Jurkat, Clone E6-1 (cell line): ENCODE measurements at regions not wholly inside any gene's neighbourhood (a gene's known extent, or its start where the extent isn't known, plus 50 kb on each side); places are given as distances from the start of the nearest gene placed in this dataset.
"Not testable (repeated sequence)": the region's sequence is repeated elsewhere in the genome, so short reads cannot be mapped to it uniquely, and the experiment has no call there.

Experiments
- DNase-seq: peaks from one replicate; pipeline ENCODE4 v3.0.0-alpha.2; 2011; ENCODE audit warnings: low read depth, low spot score
- H3K4me3 ChIP-seq: 2 replicates; pipeline ENCODE4 v1.5.1; 2011; ENCODE audit warnings: mild to moderate bottlenecking, low read length, control low read depth, moderate library complexity

DNA sequence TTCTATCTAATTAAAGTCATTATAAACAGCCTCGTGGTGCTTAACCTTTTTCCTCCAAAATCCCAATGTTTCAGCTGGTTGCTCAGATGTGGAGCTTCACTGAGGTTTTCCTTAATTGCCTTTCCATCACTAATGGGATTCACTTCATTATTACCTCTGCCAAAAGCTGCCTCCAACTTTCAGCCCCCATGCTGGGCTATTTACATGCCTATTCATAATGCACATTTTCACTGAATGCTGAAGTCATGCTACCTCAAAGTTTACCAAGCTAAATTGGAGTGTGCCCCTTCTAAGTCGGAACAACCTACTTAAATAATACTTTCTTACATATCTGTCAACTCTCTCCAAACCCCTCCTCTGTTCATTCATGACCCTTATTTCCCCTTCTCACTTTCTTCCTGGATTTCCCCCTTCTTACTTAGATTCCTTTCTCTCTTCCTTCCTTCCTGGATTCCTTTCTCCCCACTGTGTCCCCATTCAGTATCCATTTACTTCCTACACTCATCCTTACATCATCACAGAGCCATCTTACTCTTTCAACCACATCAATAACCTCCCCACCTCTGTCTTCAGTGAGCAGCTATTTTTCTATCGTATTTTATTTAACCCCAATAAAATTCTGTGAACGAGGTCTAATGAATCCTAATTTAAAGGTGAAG, 887.3 kb upstream of the TENM4 start:
- H3K4me3 ChIP-seq = no peak overlapping the region
- DNase-seq = no peak

GRCh38 chr11:80321786-80322185, 881.0 kb upstream of the TENM4 start:
- DNase-seq = no peak
- H3K4me3 ChIP-seq = no peak overlapping the region

DNA sequence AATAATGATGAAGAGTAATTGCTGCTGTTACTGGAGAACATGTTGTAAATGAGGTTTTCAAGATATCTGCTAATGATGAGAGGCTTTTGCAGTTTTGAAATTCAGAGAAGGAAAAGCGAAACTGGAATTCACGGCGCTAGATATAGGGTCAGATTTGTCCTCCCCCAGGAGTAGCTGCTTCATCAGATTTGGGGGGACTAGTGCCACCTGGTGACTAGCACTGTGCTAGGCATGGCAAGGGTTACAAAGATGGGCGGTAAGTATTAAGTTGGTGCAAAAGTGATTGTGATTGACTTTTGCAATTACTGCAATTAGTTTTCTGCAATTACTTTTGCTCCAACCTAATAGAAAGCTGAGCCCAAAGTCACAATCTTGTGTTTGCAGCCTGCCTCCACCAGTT, 879.9 kb upstream of the TENM4 start:
- no peak overlapping the region for H3K4me3 ChIP-seq
- DNase-seq = peak; percentile 8

DNA sequence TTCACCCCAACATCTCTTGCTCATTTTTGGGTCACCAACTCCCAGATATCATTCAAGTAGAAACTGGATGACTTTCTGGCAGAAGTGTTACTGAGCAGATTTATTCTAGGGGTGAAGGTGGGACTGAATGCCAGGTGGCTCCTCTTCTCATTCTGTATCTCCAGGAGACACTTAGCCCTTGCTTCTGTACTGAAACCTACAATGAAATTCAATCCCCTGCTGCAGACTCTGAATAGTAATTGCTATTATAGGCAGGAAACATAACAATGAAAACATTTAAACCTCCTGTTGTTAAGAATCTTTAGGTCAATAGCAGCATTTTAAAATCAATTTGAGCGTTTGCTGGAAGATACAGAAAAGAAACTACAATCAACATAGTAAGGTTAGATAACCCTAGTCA, 879.4 kb upstream of the TENM4 start:
- no peak for DNase-seq
- H3K4me3 ChIP-seq = no peak overlapping the region

DNA sequence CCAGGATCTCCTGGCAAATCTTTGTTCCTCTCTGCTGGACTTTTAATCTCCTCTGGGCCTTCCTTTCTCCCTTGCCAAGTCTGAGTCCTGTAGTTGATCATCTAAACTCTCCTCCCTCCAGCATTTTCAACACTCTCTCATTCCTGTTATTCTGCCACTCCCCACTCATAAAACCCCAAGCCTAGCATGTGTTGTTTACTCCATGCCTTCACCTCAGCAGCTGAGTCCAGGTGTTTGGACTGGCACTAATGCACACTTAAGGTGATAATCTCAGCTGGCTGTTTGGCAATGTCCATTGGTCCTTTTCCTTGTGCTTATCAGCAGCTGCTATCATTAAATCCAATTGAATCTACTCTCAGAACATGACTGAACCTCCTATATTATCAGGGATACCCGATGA, 876.8 kb upstream of the TENM4 start:
- DNase-seq = no peak
- no peak overlapping the region for H3K4me3 ChIP-seq

- no peak overlapping the region for H3K4me3 ChIP-seq
- DNase-seq = no peak
Observed at GRCh38 chr11:80315200-80315599, 874.4 kb upstream of the TENM4 start.

GRCh38 chr11:80309301-80309700, 868.5 kb upstream of the TENM4 start:
- DNase-seq = no peak
- H3K4me3 ChIP-seq = no peak overlapping the region

GRCh38 chr11:80307676-80308075, 866.8 kb upstream of the TENM4 start:
- DNase-seq = no peak
- H3K4me3 ChIP-seq = no peak overlapping the region

DNA sequence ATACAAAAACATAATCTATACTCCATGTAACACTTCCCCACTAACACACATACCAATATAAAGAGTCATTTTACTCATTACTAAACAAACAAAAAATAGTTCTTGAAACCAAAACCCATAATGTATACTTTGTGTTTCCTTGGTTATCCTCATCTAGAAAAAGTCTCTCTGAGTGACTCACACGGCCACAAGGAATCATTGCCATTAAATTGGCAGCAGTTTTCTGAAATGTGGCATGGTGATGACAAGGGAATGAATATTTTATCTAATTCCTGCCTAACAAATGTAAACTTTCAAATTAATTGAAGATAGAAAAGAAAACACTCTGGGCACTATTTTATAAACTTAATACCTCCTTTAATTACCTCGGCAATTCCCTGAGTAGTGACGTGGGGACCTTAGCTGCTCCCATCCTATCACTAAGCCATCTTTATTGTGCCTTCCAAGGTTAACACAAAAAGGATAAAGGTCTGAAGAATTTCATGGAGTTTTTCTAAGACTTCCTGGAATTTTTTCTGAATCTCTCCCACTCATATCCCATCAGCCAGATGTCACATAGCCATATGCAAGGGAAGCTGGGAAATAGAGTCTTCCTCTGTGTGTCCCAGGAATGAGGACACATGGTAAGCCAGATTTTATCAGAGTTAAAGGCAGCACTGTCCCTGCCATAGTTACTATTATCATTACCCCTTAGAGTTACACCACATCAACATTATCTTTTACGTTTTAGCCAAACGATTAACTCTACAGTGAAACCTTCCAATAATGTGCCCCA, 857.2 kb upstream of the TENM4 start:
- no peak overlapping the region for H3K4me3 ChIP-seq
- DNase-seq = no peak

- no peak overlapping the region for H3K4me3 ChIP-seq
- no peak for DNase-seq
Observed at GRCh38 chr11:80293293-80293692, 852.5 kb upstream of the TENM4 start.

- H3K4me3 ChIP-seq = no peak overlapping the region
- no peak for DNase-seq
Observed at GRCh38 chr11:80284946-80285785, 844.3 kb upstream of the TENM4 start.

GRCh38 chr11:80282643-80283042, 841.8 kb upstream of the TENM4 start:
- H3K4me3 ChIP-seq = no peak overlapping the region
- no peak for DNase-seq

DNA sequence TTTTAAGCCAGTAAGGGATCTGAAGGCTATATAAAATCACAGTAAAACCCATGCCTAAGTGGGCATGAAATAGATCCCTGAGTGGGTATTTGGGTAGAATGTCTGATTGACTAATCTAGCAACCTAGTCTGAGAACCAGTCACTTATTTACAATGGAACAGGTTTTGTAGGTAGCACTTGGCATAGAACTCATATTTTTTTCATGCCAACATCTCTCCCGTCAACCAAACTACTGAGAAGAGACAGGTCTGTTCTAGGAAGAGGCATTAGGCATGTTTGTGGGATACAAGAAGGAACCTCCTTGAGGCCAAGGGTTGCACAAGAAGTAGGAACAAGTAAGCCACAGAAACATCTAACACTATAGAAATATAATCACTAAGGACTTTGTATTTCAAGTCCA, 840.4 kb upstream of the TENM4 start:
- no peak overlapping the region for H3K4me3 ChIP-seq
- no peak for DNase-seq

- no peak for DNase-seq
- no peak overlapping the region for H3K4me3 ChIP-seq
Observed at GRCh38 chr11:80280737-80281136, 839.9 kb upstream of the TENM4 start.

GRCh38 chr11:80261776-80262175, 820.9 kb upstream of the TENM4 start:
- H3K4me3 ChIP-seq = no peak overlapping the region
- DNase-seq = no peak

DNA sequence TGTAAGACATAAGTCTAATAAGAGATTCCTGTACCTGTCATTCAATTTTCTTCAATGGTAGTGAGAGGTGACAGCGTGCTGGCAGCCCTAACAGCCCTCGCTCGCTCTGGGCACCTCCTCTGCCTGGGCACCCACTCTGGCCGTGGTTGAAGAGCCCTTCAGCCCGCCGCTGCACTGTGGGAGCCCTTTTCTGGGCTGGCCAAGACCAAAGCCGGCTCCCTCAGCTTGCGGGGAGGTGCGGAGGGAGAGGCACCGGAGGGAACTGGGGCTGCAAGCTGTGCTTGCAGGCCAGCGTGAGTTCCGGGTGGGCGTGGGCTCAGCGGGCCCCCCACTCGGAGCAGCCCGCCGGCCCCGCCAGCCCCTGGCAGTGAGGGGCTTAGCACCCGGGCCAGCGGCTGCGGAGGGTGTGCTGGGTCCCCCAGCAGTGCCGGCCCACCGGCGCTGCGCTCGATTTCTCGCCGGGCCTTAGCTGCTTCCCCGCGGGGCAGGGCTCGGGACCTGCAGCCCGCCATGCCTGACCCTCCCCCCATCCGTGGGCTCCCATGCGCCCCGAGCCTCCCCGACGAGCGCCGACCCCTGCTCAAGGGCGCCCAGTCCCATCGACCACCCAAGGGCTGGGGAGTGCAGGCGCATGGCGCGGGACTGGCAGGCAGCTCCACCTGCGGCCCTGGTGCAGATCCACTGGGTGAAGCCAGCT, 816.6 kb upstream of the TENM4 start:
- H3K4me3 ChIP-seq, DNase-seq: not testable (repeated sequence)

DNA sequence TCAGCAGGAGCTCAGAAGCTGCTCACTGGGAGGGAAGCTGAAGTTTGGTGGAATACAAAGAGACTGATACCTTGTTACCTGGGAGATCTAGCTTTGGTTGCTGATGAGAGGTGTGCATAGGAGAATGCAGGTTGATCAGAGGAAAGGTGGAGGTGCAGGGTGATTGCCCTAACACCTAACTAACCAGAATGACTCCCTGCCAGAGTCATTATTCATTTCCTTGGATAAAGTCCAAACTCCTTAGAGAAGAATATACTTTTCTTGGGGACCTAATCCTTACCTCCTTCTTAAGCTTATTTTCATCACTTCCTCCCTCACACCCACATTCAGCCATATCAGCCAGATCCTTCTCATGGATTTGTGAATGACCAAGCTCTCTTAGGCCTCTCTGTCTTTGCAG, 814.2 kb upstream of the TENM4 start:
- H3K4me3 ChIP-seq = no peak overlapping the region
- DNase-seq = no peak

DNA sequence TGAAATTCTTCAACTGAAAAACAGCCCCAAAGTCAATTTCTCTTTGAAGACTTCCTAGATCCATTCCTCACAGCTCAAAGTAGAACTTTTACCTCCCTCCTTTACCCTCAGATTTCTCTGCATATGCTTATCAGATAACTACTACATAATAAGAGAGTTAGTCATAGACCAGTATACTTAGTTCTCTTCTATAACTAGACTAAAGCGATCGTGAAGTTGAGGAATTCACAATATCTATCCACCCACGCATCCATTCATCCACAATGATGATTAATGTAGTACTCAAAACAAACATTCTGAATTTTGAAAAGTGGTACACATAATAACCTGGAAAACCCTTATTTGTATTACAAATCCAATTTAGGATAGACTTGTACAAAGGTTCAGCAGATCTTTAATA, 800.9 kb upstream of the TENM4 start:
- no peak for DNase-seq
- no peak overlapping the region for H3K4me3 ChIP-seq

GRCh38 chr11:80240245-80240644, 799.4 kb upstream of the TENM4 start:
- DNase-seq = no peak
- H3K4me3 ChIP-seq = no peak overlapping the region

DNA sequence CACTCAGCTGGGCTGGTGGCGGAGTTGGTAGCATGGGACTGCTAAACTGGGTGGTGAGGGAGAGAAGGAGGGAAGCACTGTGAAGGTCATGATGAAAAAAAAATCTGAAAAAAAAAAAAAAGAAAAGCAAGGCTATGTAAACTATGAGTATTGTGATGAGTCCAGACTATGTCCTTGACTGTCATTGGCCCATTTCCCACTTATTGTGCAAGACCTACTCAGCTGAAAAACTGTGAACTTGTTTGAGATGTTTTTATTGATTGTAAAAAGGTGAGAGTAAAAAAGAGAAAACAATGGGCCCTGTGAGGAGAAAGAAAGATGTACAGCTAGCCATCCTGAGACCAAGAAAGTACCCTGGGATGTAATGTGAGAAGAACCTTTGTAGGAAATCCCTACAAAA, 798.4 kb upstream of the TENM4 start:
- DNase-seq = no peak
- no peak overlapping the region for H3K4me3 ChIP-seq
